SK-N-SH treated with all-trans-retinoic acid at 6 μM for 48 hours (cell line): ENCODE measurements at regions not wholly inside any gene's neighbourhood (a gene's known extent, or its start where the extent isn't known, plus 50 kb on each side); places are given as distances from the start of the nearest gene placed in this dataset.

Experiments used
- ATAC-seq: fragments of 200-7000 bp; cut with Tn5 transposase; 3 replicates; pipeline ENCODE4 v1.9.1; 2020; ENCODE audit warnings: mild to moderate bottlenecking, moderate library complexity
- ARNTL ChIP-seq: fragments of 450-650 bp; formaldehyde crosslinking; IDR thresholded peaks from 2 replicates; pipeline ENCODE4 v1.5.0; 2020; ENCODE audit warnings: low read depth, mild to moderate bottlenecking, moderate library complexity, borderline replicate concordance
- BACH2 ChIP-seq: fragments of 250-450 bp; sonication (Bioruptor Pico); IDR thresholded peaks from 2 replicates; pipeline ENCODE4 v1.9.0; 2021; ENCODE audit warnings: mild to moderate bottlenecking, borderline replicate concordance
- CSDC2 ChIP-seq: fragments of 250-450 bp; sonication (Bioruptor Pico); IDR thresholded peaks from 2 replicates; pipeline ENCODE4 v1.5.0; 2020; ENCODE audit warnings: mild to moderate bottlenecking, moderate library complexity
- ESRRG ChIP-seq: fragments of 250-450 bp; sonication (Bioruptor Pico); IDR thresholded peaks from 2 replicates; pipeline ENCODE4 v1.6.1; 2021; ENCODE audit warnings: mild to moderate bottlenecking
- GLIS3 ChIP-seq: fragments of 250-450 bp; sonication (Bioruptor Pico); IDR thresholded peaks from 2 replicates; pipeline ENCODE4 v1.5.0; 2020; ENCODE audit warnings: mild to moderate bottlenecking, moderate library complexity
- ISL1 ChIP-seq: fragments of 250-450 bp; sonication (Bioruptor Pico); IDR thresholded peaks from 2 replicates; pipeline ENCODE4 v2.1.2; 2022; ENCODE audit warnings: mild to moderate bottlenecking, moderate library complexity
- OSR1 ChIP-seq: fragments of 250-450 bp; sonication (Bioruptor Pico); IDR thresholded peaks from 2 replicates; pipeline ENCODE4 v1.8.0; 2022; ENCODE audit warnings: moderate library complexity, mild to moderate bottlenecking, inconsistent platforms
- PPARA ChIP-seq: fragments of 250-450 bp; sonication (Bioruptor Pico); IDR thresholded peaks from 2 replicates; pipeline ENCODE4 v1.5.0; 2020; ENCODE audit warnings: mild to moderate bottlenecking, borderline replicate concordance
- RARB ChIP-seq: fragments of 250-450 bp; sonication (Bioruptor Pico); IDR thresholded peaks from 2 replicates; pipeline ENCODE4 v1.8.0; 2021; ENCODE audit warnings: mild to moderate bottlenecking, moderate library complexity
- SNAI2 ChIP-seq: fragments of 250-450 bp; sonication (Bioruptor Pico); IDR thresholded peaks from 2 replicates; pipeline ENCODE4 v1.5.0; 2020; ENCODE audit warnings: mild to moderate bottlenecking, moderate library complexity
- TOX ChIP-seq: fragments of 250-450 bp; sonication (Bioruptor Pico); IDR thresholded peaks from 2 replicates; pipeline ENCODE4 v1.8.0; 2021; ENCODE audit warnings: mild to moderate bottlenecking, moderate library complexity, borderline replicate concordance
- ZNF70 ChIP-seq: fragments of 450-650 bp; formaldehyde crosslinking; IDR thresholded peaks from 2 replicates; pipeline ENCODE4 v1.5.0; 2020; ENCODE audit warnings: mild to moderate bottlenecking, moderate library complexity
- ZNF8 ChIP-seq: fragments of 450-650 bp; formaldehyde crosslinking; IDR thresholded peaks from 2 replicates; pipeline ENCODE4 v1.5.0; 2020; ENCODE audit warnings: mild to moderate bottlenecking, moderate library complexity
- TF ChIP-seq, protein P1 (sequence below): fragments of 250-450 bp; sonication (Bioruptor Pico); IDR thresholded peaks from 2 replicates; pipeline ENCODE4 v1.5.1; 2020; ENCODE audit warnings: low read depth, mild to moderate bottlenecking, moderate library complexity
- TF ChIP-seq, protein P2 (sequence below): fragments of 250-450 bp; sonication (Bioruptor Pico); IDR thresholded peaks from 2 replicates; pipeline ENCODE4 v1.8.0; 2021; ENCODE audit warnings: low read depth, mild to moderate bottlenecking, moderate library complexity, borderline replicate concordance
- TF ChIP-seq, protein P3 (sequence below): fragments of 250-450 bp; sonication (Bioruptor Pico); IDR thresholded peaks from 2 replicates; pipeline ENCODE4 v1.8.0; 2020; ENCODE audit warnings: mild to moderate bottlenecking, moderate library complexity, borderline replicate concordance
- TF ChIP-seq, protein P4 (sequence below): fragments of 250-450 bp; sonication (Bioruptor Pico); IDR thresholded peaks from 2 replicates; pipeline ENCODE4 v1.5.0; 2020; ENCODE audit warnings: mild to moderate bottlenecking, moderate library complexity
- TF ChIP-seq, protein P5 (sequence below): fragments of 250-450 bp; sonication (Bioruptor Pico); IDR thresholded peaks from 2 replicates; pipeline ENCODE4 v1.5.1; 2021; ENCODE audit warnings: mild to moderate bottlenecking, moderate library complexity

DNA sequence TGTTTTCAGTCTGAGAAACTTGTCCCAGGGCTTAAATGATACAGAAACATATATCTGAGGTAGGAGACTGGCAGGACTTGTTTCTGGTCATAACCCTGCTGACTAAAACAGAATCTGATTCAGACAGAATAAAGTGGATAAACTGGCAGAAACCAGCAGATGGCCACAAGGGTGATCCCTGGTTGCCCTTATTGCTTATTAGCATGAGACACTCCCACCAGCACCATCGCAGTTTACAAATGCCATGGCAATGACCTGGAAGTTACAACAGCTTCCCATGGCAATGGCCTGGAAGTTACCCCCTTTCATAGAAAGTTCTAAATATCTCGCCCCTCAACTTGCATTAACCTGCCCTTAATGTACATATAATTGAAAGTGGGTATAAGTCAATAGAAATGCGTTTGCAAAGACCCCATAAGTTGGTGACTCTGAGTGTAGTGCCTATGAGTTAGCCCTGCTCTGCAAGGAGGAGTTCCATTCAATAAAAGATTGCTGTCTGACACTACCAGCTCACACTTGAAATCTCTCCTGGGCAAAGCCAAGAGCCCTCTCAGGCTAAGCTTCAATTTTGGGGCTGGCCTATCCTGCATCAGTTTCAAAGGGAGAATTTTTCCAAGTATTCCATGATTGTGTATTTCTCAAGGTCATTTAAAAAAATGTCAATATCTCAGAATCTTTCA, 52.9 kb upstream of the PAGE5 start:
- ATAC-seq, result no peak; the same call in 2 of the 3 replicates
- TF ChIP-seq TOX (CRISPR knock-in tag), result no peak
- TF ChIP-seq RARB (CRISPR knock-in tag), result no peak
- TF ChIP-seq, protein P1, sequence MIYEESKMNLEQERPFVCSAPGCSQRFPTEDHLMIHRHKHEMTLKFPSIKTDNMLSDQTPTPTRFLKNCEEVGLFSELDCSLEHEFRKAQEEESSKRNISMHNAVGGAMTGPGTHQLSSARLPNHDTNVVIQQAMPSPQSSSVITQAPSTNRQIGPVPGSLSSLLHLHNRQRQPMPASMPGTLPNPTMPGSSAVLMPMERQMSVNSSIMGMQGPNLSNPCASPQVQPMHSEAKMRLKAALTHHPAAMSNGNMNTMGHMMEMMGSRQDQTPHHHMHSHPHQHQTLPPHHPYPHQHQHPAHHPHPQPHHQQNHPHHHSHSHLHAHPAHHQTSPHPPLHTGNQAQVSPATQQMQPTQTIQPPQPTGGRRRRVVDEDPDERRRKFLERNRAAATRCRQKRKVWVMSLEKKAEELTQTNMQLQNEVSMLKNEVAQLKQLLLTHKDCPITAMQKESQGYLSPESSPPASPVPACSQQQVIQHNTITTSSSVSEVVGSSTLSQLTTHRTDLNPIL (CRISPR knock-in tag), result no peak
- no peak for TF ChIP-seq OSR1 (CRISPR knock-in tag)
- TF ChIP-seq CSDC2 (CRISPR knock-in tag), result no peak
- TF ChIP-seq ZNF70, result no peak
- no peak for TF ChIP-seq GLIS3 (CRISPR knock-in tag)
- TF ChIP-seq ARNTL (CRISPR knock-in tag), result no peak
- no peak for TF ChIP-seq SNAI2 (CRISPR knock-in tag)
- TF ChIP-seq, protein P2, sequence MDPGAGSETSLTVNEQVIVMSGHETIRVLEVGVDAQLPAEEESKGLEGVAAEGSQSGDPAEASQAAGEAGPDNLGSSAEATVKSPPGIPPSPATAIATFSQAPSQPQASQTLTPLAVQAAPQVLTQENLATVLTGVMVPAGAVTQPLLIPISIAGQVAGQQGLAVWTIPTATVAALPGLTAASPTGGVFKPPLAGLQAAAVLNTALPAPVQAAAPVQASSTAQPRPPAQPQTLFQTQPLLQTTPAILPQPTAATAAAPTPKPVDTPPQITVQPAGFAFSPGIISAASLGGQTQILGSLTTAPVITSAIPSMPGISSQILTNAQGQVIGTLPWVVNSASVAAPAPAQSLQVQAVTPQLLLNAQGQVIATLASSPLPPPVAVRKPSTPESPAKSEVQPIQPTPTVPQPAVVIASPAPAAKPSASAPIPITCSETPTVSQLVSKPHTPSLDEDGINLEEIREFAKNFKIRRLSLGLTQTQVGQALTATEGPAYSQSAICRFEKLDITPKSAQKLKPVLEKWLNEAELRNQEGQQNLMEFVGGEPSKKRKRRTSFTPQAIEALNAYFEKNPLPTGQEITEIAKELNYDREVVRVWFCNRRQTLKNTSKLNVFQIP, result no peak
- TF ChIP-seq, protein P3, sequence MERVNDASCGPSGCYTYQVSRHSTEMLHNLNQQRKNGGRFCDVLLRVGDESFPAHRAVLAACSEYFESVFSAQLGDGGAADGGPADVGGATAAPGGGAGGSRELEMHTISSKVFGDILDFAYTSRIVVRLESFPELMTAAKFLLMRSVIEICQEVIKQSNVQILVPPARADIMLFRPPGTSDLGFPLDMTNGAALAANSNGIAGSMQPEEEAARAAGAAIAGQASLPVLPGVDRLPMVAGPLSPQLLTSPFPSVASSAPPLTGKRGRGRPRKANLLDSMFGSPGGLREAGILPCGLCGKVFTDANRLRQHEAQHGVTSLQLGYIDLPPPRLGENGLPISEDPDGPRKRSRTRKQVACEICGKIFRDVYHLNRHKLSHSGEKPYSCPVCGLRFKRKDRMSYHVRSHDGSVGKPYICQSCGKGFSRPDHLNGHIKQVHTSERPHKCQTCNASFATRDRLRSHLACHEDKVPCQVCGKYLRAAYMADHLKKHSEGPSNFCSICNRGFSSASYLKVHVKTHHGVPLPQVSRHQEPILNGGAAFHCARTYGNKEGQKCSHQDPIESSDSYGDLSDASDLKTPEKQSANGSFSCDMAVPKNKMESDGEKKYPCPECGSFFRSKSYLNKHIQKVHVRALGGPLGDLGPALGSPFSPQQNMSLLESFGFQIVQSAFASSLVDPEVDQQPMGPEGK, result no peak
- TF ChIP-seq, protein P4, sequence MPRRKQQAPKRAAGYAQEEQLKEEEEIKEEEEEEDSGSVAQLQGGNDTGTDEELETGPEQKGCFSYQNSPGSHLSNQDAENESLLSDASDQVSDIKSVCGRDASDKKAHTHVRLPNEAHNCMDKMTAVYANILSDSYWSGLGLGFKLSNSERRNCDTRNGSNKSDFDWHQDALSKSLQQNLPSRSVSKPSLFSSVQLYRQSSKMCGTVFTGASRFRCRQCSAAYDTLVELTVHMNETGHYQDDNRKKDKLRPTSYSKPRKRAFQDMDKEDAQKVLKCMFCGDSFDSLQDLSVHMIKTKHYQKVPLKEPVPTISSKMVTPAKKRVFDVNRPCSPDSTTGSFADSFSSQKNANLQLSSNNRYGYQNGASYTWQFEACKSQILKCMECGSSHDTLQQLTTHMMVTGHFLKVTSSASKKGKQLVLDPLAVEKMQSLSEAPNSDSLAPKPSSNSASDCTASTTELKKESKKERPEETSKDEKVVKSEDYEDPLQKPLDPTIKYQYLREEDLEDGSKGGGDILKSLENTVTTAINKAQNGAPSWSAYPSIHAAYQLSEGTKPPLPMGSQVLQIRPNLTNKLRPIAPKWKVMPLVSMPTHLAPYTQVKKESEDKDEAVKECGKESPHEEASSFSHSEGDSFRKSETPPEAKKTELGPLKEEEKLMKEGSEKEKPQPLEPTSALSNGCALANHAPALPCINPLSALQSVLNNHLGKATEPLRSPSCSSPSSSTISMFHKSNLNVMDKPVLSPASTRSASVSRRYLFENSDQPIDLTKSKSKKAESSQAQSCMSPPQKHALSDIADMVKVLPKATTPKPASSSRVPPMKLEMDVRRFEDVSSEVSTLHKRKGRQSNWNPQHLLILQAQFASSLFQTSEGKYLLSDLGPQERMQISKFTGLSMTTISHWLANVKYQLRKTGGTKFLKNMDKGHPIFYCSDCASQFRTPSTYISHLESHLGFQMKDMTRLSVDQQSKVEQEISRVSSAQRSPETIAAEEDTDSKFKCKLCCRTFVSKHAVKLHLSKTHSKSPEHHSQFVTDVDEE (CRISPR knock-in tag), result no peak
- no peak for TF ChIP-seq ZNF8 (CRISPR knock-in tag)
- no peak for TF ChIP-seq ISL1 (CRISPR knock-in tag)
- TF ChIP-seq BACH2 (CRISPR knock-in tag), result no peak
- TF ChIP-seq, all 23 proteins: peak for 0

DNA sequence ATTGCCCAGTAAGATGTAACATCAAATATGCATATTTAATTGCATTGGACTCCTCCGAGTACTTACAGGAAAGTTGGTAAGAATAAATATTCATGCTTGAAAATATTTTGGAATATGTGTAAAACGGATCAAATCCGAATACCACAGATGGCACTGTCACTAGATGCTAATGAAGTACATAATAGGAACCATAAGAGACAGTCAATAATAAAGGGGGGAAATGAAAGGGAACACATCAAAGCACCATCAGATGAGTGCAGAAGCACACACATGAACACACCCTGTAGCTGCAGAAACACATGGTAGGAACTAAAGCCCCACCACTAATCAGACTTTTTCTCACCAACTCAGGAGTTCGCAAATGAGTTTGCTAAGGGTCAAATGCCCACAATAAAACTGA, 52.2 kb upstream of the PAGE5 start:
- ATAC-seq, result no peak
- TF ChIP-seq ESRRG (CRISPR knock-in tag) (no peak), CSDC2 (CRISPR knock-in tag) (no peak), TOX (CRISPR knock-in tag) (no peak)
- TF ChIP-seq, protein P5, sequence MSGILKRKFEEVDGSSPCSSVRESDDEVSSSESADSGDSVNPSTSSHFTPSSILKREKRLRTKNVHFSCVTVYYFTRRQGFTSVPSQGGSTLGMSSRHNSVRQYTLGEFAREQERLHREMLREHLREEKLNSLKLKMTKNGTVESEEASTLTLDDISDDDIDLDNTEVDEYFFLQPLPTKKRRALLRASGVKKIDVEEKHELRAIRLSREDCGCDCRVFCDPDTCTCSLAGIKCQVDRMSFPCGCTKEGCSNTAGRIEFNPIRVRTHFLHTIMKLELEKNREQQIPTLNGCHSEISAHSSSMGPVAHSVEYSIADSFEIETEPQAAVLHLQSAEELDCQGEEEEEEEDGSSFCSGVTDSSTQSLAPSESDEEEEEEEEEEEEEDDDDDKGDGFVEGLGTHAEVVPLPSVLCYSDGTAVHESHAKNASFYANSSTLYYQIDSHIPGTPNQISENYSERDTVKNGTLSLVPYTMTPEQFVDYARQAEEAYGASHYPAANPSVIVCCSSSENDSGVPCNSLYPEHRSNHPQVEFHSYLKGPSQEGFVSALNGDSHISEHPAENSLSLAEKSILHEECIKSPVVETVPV (CRISPR knock-in tag), result no peak
- TF ChIP-seq, protein P2, result no peak

DNA sequence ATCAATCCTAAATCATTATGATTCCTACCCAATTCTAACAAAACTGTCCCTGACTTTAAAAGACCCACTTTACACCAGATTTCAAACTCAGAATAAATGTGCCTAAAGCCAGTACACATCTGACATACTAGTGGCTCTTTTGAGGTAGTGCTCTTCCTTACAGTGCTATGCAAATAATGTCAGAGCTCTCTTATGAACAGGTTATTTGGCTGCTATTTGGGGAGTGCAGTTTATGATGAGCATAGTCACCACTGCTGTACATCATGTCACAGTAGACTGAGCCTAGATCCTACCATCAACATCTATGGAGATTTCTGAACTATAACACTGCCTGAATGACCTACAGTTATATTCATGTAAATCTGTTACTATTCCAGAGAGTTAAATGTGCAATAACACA, 50.4 kb upstream of the PAGE5 start:
- TF ChIP-seq CSDC2 (CRISPR knock-in tag), result no peak
- TF ChIP-seq, protein P5 (CRISPR knock-in tag), result no peak
- no peak for TF ChIP-seq PPARA (CRISPR knock-in tag)
- no peak for TF ChIP-seq ZNF8 (CRISPR knock-in tag)
- TF ChIP-seq TOX (CRISPR knock-in tag), result no peak
- no peak for TF ChIP-seq ESRRG (CRISPR knock-in tag)
- ATAC-seq, result no peak
